Tibial artery (tissue), 4 donors: ENCODE measurements at regions not wholly inside any gene's neighbourhood (a gene's known extent, or its start where the extent isn't known, plus 50 kb on each side); places are given as distances from the start of the nearest gene placed in this dataset.

Experiments used
- DNase-seq, 2 donors: peaks; one replicate each; pipeline ENCODE4 v3.0.0-alpha.2; 2019
- H3K27ac ChIP-seq, 2 donors: fragments of 200-600 bp; sonication (generic) in 1 of 2; 1 replicate in 1 of 2; 2 replicates in 1 of 2; pipeline ENCODE4 v1.5.1; 2018 to 2019; ENCODE audit warnings: mild to moderate bottlenecking in 1 of 2
- H3K27me3 ChIP-seq, 2 donors: fragments of 200-600 bp; sonication (generic) in 1 of 2; one replicate each; pipeline versions ENCODE4 v1.5.1 to v1.6.0; 2016 to 2019
- H3K36me3 ChIP-seq, 3 donors: fragments of 200-600 bp; sonication (generic) in 2 of 3; one replicate each; pipeline ENCODE4 v1.5.1; 2016 to 2019; ENCODE audit warnings: mild to moderate bottlenecking in 2 of 3
- H3K4me1 ChIP-seq, 4 donors: fragments of 200-600 bp; sonication (generic) in 2 of 4; 1 replicate in 3 of 4; 2 replicates in 1 of 4; pipeline ENCODE4 v1.5.1; 2016 to 2019
- H3K4me3 ChIP-seq, 2 donors: fragments of 200-600 bp; sonication (generic) in 1 of 2; 1 replicate in 1 of 2; 2 replicates in 1 of 2; pipeline ENCODE4 v1.5.1; 2018 to 2019; ENCODE audit warnings: mild to moderate bottlenecking in 2 of 2
- H3K9me3 ChIP-seq, 3 donors: fragments of 200-600 bp; sonication (generic) in 1 of 3; one replicate each; pipeline ENCODE4 v1.5.1; 2016 to 2019
- intact Hi-C: fragments of 100-400 bp; cut with DNase I; formaldehyde crosslinking; loops from one replicate; pipeline ENCODE4 v1.15.0; 2023; ENCODE audit warnings: low total_unique reads
- TF ChIP-seq, protein P1 (sequence below), 2 experiments: fragments of 200-600 bp in 1 of 2; fragments of 450-650 bp in 1 of 2; IDR thresholded peaks; one replicate each; pipeline ENCODE4 v1.5.1; 2017 to 2019; ENCODE audit warnings: antibody characterized with exemption in 2 of 2, mild to moderate bottlenecking in 1 of 2, moderate library complexity in 1 of 2

DNA sequence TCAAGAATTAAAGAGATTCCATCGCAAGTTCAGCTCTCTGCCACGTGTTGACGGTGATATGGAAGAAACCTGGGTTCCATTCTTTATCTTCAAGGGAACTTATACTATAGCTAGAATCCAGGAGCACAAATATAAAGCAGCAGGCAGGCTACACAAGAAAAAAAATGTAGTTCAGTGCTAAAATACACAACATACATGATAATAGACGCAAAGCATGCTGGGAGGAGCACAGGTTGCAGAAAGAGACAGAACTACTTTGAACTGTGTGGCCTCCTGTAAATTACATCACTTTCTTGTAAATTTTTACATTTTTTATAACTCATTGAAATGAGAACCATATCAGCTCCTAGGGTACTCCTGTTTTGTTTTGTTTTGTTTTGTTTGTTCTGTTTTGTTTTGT is 53.8 kb upstream of the RBM24 start:
- Histone ChIP-seq H3K4me1 (peaks cover 0 to 5% (median 2%) of the 10 kb centered on the region in 4 donors), H3K27ac (no peak overlapping the region), H3K36me3 (no peaks in the 10 kb centered on the region), H3K4me3 (no peak overlapping the region), H3K27me3 (no peaks in the 10 kb centered on the region), H3K9me3 (no peaks in the 10 kb centered on the region)
- DNase-seq: no peak
- intact Hi-C loops: no loop called here
- TF ChIP-seq, protein P1, sequence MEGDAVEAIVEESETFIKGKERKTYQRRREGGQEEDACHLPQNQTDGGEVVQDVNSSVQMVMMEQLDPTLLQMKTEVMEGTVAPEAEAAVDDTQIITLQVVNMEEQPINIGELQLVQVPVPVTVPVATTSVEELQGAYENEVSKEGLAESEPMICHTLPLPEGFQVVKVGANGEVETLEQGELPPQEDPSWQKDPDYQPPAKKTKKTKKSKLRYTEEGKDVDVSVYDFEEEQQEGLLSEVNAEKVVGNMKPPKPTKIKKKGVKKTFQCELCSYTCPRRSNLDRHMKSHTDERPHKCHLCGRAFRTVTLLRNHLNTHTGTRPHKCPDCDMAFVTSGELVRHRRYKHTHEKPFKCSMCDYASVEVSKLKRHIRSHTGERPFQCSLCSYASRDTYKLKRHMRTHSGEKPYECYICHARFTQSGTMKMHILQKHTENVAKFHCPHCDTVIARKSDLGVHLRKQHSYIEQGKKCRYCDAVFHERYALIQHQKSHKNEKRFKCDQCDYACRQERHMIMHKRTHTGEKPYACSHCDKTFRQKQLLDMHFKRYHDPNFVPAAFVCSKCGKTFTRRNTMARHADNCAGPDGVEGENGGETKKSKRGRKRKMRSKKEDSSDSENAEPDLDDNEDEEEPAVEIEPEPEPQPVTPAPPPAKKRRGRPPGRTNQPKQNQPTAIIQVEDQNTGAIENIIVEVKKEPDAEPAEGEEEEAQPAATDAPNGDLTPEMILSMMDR (IDR thresholded peaks at IDR 0.05): no peak
